ENCODE measurements at regions not wholly inside any gene's neighbourhood (a gene's known extent, or its start where the extent isn't known, plus 50 kb on each side); places are given as distances from the start of the nearest gene placed in this dataset.

- H3K9me3 Mint-ChIP-seq (ENCODE audit: low read depth), result no peaks in the 10 kb centered on the region
- no peaks in the 10 kb centered on the region for H3K36me3 Mint-ChIP-seq (ENCODE audit: insufficient read depth)
- no peak overlapping the region for H3K27ac Mint-ChIP-seq
- no peak for TF ChIP-seq CTCF (IDR thresholded peaks at IDR 0.05; ENCODE audit: unreplicated experiment)
- H3K27me3 Mint-ChIP-seq, result no peaks in the 10 kb centered on the region
- DNase-seq (ENCODE audit: low spot score, unreplicated experiment), result no peak
- peaks cover 6% of the 10 kb centered on the region for H3K4me1 Mint-ChIP-seq (ENCODE audit: low read depth)
- no peak overlapping the region for H3K4me3 Mint-ChIP-seq (ENCODE audit: low read depth)
Observed at GRCh38 chrX:140298960-140299825, 205.7 kb downstream of the SOX3 start.

- Mint-ChIP-seq H3K36me3 (ENCODE audit: insufficient read depth) (no peaks in the 10 kb centered on the region), H3K27me3 (no peaks in the 10 kb centered on the region), H3K4me3 (ENCODE audit: low read depth) (no peak overlapping the region), H3K9me3 (ENCODE audit: low read depth) (no peaks in the 10 kb centered on the region), H3K27ac (no peak overlapping the region), H3K4me1 (ENCODE audit: low read depth) (peaks cover 24% of the 10 kb centered on the region)
- no peak for DNase-seq (ENCODE audit: low spot score, unreplicated experiment)
- no peak for TF ChIP-seq CTCF (IDR thresholded peaks at IDR 0.05; ENCODE audit: unreplicated experiment)
Observed at GRCh38 chrX:140297273-140297672, 207.6 kb downstream of the SOX3 start.

DNA sequence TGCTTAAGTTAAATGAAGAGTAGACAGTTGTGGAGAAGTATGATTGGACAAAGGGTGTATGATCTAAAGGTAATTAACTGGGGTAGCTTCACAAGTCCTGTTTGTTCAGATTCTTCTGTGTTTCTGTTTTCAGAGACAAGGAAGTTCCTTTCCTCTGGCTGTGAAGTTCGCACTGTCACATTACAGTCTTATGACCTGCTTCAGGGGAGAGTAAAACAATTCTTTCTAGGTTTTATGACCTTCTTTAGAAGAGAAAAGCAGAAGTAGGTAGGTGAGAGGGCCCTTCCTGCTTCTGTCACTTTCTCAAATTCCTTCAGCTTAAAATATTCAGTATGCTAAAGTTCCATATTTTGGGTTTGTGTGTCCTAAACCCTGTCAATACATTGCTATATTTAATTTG is 211.9 kb downstream of the SOX3 start:
- Mint-ChIP-seq H3K4me1 (ENCODE audit: low read depth) (peaks cover 34% of the 10 kb centered on the region), H3K27ac (no peak overlapping the region), H3K9me3 (ENCODE audit: low read depth) (peaks cover 3% of the 10 kb centered on the region), H3K36me3 (ENCODE audit: insufficient read depth) (no peaks in the 10 kb centered on the region), H3K27me3 (no peaks in the 10 kb centered on the region), H3K4me3 (ENCODE audit: low read depth) (no peak overlapping the region)
- no peak for TF ChIP-seq CTCF (IDR thresholded peaks at IDR 0.05; ENCODE audit: unreplicated experiment)
- DNase-seq (ENCODE audit: low spot score, unreplicated experiment), result no peak

- Mint-ChIP-seq H3K4me1 (ENCODE audit: low read depth) (peaks cover 33% of the 10 kb centered on the region), H3K4me3 (ENCODE audit: low read depth) (no peak overlapping the region), H3K9me3 (ENCODE audit: low read depth) (peaks cover 3% of the 10 kb centered on the region), H3K36me3 (ENCODE audit: insufficient read depth) (no peaks in the 10 kb centered on the region), H3K27ac (no peak overlapping the region), H3K27me3 (no peaks in the 10 kb centered on the region)
- DNase-seq (ENCODE audit: low spot score, unreplicated experiment), result no peak
- no peak for TF ChIP-seq CTCF (IDR thresholded peaks at IDR 0.05; ENCODE audit: unreplicated experiment)
Observed at GRCh38 chrX:140292188-140292587, 212.7 kb downstream of the SOX3 start.

- H3K4me1 Mint-ChIP-seq (ENCODE audit: low read depth), result peaks cover 5% of the 10 kb centered on the region
Observed at GRCh38 chrX:140274811-140275525, 229.9 kb downstream of the SOX3 start.

More at GRCh38 chrX:140274811-140275525, 229.9 kb downstream of the SOX3 start:
- H3K27me3 Mint-ChIP-seq, result peaks cover 15% of the 10 kb centered on the region
- no peak for DNase-seq (ENCODE audit: low spot score, unreplicated experiment)
- H3K4me3 Mint-ChIP-seq (ENCODE audit: low read depth), result no peak overlapping the region
- peaks cover 22% of the 10 kb centered on the region for H3K9me3 Mint-ChIP-seq (ENCODE audit: low read depth)
- no peak overlapping the region for H3K27ac Mint-ChIP-seq
- H3K36me3 Mint-ChIP-seq (ENCODE audit: insufficient read depth), result peaks cover 2% of the 10 kb centered on the region
- no peak for TF ChIP-seq CTCF (IDR thresholded peaks at IDR 0.05; ENCODE audit: unreplicated experiment)
